HG03442 (cell line): ENCODE measurements at regions not wholly inside any gene's neighbourhood (a gene's known extent, or its start where the extent isn't known, plus 50 kb on each side); places are given as distances from the start of the nearest gene placed in this dataset.

Experiments used
- ATAC-seq: cut with Tn5 transposase; IDR thresholded peaks from one replicate; pipeline ENCODE4 v1.9.1; 2021; ENCODE audit warnings: mild to moderate bottlenecking, moderate library complexity; ENCODE audit not compliant: unreplicated experiment

DNA sequence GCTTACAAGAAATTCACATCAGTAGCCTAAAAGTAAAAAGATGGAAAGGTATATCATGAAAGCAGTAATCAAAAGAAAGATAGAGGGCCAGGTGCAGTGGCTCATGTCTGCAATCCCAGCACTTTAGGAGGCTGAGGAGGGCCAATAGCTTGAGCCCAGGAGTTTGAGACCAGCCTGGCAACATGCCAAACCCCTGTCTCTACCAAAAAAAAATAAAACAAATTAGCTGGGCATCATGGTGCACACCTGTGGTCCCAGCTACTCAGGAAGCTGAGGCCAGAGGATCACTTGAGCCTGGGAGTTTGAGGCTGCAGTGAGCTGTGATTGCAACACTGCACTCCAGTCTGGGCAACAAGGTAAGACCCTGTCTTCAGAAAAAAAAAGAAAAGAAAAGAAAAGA lies 55.5 kb downstream of the GSPT2 start:
- ATAC-seq = no peak

DNA sequence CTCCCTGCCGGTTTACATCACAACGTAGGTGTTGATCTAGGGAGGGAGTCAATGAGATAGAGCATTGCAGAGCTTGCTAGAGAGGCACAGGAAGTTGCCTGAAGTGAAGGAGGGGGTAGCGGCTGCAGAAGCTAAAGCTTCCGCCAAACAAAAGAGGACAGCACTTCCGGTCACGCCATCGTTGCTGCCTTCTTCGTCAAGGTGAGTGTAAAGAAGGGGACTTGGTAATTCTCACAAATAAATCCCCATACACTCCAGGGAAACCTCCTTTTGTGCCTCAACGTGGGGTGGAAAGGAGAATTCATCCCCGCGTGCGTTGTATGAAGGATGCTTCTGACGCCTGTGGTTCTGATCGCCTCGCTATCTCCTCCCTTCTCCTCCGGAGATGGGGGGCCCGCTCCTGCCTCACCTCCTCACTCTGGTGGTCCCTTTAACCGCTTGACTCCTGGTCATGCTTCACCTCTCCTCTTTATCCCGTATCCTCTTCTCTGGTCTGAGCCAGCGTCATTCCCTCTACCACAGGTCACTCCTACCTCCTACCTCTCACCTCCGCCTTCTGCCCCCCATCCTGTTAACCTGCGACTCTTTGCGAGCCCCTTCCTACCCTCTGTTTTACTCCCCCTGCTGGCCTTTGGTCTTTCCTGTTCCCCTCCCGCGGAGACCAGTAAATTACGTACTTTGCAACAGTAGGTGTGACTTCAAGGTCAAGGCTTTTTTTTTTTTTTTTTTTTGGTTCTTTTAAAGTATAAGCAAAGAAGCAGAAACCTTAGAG lies 59.9 kb downstream of the GSPT2 start:
- ATAC-seq = peak; percentile 95

DNA sequence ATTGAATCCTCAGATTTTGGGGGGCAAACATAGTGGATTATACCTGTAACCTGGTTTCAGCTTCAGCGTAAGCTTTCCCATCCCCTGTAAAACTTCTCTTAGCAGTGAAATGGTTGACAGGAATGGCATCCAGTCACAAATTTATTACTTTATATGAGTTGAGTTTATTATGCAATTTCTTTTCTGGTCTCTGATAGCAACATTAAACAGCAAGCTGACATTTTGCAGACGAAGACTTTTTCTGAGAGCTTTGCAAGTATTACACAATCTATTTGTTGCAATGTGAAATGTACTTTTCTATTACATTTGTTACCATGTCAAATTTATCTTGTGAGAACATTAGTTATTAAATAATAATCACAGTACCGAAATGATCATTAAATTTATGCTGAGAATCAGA lies 60.6 kb downstream of the GSPT2 start:
- no peak for ATAC-seq

DNA sequence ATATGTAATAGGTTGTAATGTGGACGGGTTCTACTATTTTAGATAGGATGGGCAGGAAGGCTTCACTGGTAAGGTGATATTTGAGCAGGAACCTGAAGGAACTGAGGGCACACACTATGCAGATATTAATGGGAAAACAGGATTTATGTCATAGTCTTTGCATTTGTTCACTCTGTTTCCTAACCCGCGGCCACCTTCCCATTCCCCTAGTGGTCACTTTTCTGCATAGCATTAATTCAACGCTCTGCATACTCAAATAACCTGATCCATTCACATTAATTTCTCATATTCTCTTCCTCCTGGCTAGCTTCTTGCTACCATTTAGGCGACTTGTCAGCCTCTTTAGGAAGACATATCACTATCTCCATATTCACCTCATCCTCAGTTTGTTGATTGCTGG lies 61.5 kb downstream of the GSPT2 start:
- no peak for ATAC-seq

DNA sequence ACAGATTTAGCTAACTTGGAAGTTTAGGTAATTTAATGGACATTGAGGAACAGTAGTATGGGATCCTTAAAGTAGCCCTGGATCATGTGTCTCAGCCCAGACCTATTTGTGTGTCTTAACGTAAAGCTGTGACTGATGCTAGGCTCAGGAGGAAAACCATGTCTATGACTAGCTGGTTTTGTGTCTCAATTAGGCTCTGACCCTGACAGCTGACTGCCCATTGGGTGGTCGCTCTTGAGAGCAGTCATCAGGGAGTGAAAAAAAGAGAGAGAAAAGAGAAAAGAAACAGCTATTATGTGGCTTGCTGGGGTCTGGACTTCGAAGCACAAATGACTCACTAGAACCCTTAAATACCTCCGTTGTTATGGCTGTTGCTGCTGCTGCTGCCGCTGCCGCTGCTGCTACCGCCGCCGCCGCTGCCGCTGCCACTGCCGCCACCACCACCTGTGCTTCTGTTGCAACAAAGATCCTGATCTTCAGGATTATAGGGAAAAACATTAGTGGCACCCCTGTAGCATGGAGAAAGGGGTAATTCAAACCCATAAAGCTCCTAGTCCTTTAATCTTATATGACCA lies 70.7 kb downstream of the GSPT2 start:
- no peak for ATAC-seq

DNA sequence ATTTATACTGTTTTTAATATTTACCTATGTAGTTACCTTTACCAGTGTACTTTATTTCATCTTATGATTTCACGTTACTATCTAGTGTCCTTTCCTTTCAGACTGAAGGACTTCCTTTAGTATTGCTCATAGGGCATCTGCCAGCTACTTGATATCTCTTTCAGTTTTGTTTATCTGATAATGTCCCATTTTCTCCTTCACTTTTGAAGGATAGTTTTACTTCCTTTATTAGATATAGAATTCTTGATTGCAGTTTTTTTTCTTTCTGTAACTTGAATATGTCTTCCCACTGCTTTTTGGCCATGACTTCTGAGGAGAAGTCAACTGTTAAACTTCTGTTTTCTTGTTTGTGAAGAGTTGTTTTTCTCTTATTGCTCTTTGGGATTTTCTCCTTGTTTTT lies 69.4 kb upstream of the MAGED1 start:
- no peak for ATAC-seq

DNA sequence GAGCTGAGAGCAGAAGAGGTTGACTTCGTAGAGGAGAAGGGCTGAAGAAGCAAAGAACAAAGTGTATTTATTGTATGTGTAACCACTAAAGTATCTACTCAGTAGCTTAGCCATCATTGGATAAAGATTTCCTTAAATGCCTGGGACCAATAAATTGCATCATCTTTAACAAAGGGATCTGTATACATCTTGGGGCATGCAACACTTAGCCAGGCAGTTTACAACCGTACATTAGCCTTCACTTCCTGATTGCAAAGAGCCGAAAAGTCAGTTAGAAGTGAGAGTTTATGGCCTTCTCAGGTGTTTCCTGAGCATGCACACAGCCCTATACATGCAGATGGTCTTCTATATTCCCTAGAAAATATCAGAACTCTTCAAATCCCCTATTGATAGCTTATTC lies 68.0 kb upstream of the MAGED1 start:
- no peak for ATAC-seq

DNA sequence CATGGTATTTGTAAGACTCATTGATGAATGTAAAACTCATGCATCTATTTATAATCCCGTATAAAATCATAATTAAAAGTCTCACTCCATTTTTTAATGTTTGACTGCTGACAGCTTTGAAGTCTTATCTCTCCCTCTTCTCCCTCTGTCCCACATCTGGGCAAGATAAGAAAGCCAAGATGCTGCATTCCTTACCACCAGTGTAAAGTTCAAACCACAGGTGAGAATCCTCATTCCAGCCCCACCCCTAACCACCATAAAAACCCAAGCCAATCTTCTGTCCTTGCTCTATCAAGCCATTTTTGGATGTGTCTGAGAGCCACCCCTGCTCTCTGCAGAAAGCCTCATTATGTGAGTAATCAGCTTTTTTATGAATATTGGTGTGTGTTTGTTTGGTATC lies 59.3 kb upstream of the MAGED1 start:
- ATAC-seq = no peak

DNA sequence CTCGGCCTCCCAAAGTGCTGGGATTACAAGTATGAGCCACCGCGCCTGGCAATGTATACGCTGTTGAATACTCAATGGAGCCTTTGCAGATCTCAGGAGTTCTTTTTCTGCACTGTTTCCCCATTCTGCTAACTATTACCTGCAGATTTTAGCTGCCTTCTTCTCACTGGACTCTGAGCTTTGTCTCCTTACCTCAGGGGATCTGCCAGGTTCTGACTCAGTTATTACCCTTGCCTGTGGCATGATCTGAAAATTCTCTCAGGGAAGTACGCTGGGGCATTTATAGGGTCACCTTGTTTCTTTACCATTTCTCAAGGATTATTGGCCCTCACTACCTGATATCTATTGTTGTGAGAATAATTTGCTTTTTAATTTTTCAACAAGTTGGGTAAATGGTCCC lies 56.6 kb upstream of the MAGED1 start:
- ATAC-seq = no peak

DNA sequence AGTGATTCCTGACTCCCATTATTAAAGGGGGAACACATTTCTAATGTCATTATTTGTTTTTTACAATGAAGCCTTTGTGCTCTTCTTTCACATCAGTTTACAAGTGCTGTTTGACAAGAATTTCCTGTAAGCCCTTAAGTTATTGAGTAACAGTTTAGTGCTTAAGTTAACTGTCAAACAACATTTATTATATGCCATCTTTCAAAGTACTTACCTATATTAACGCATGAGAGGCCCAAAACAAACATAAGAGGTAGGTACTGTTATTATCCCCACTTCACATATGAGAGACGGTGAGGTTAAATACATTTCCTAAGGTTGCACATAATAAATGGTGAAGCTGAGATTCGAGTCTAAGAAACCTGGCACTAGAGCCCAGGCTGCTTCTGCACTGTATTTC lies 56.0 kb upstream of the MAGED1 start:
- no peak for ATAC-seq

DNA sequence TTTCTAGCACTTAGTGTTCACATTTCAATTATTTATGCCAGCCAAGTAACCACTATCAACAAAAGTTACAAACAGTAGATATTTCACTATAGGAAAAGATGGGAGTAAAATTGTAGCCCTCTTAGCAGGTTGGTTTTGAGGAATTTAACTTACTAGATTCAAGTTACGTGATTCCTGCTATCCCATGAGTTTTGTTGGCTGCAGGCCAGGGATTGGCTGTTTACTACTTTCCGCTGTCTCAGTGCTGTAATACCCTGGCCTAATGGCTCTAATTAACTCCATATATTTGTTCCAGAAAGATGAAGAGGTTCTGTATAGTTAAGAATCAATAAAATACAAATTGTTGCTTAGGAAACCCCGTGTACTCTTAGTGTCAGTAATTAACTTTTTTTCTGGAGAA lies 55.5 kb upstream of the MAGED1 start:
- no peak for ATAC-seq
